HFF-Myc (cell line): ENCODE measurements at regions not wholly inside any gene's neighbourhood (a gene's known extent, or its start where the extent isn't known, plus 50 kb on each side); places are given as distances from the start of the nearest gene placed in this dataset.

Experiments used
- DNase-seq: peaks from one replicate; pipeline ENCODE4 v3.0.0-alpha.2; 2011; ENCODE audit warnings: low read depth; ENCODE audit errors: extremely low read depth
- H3K4me3 ChIP-seq: replicated peaks from 2 replicates; pipeline ENCODE4 v1.5.1; 2011; ENCODE audit warnings: low read depth, mild to moderate bottlenecking, control low read depth, low read length
- TF ChIP-seq, protein P1 (sequence below): IDR thresholded peaks from 2 replicates; pipeline ENCODE4 v1.5.1; 2012; ENCODE audit warnings: mild to moderate bottlenecking, low read depth, low read length, control low read depth; ENCODE audit errors: missing control alignments

DNA sequence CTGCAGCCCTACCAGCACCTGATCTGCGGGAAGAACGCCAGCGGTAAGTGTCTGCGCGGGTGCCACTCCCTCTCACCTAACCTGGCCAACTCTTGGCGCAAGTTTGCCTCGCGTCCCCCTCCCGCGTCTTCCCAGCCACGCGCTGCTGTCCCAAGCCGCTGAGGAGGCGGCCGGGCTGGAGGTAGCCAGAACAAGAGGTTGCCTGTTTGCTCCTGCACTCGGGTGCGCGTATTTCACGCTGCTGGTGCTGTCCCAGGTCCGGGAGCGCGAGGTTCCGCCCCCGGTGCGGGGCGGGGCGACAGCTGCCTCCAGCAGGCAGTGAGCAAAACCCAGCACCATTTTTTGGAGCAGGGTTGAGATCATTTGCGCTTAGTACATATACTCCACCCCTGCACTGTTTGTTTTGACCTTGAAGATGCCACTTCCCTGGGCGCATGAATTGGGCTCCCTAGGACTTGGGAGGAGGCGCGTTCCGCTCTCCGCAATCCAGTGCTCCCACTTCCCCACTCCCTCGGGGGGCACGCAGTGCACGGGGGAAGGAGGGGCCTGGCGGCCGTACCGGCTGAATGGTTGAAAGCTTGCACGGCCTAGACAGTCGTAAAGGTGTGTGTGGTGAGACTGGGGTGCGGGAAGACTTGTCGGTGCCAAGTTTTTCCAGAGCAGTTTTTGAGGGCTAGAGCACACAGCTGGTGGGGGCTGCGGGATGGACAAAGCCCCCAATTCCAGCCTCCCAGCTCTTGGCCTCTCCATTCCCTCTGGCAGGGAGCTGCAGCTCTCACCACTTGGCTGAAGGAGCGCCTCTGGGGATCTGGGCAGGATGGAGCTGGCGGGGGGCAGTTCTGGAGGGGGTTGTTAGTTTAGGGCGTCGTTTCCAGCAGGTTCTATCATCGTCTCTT, 226.9 kb upstream of the CRY1 start:
- DNase-seq = no peak
- TF ChIP-seq, protein P1, sequence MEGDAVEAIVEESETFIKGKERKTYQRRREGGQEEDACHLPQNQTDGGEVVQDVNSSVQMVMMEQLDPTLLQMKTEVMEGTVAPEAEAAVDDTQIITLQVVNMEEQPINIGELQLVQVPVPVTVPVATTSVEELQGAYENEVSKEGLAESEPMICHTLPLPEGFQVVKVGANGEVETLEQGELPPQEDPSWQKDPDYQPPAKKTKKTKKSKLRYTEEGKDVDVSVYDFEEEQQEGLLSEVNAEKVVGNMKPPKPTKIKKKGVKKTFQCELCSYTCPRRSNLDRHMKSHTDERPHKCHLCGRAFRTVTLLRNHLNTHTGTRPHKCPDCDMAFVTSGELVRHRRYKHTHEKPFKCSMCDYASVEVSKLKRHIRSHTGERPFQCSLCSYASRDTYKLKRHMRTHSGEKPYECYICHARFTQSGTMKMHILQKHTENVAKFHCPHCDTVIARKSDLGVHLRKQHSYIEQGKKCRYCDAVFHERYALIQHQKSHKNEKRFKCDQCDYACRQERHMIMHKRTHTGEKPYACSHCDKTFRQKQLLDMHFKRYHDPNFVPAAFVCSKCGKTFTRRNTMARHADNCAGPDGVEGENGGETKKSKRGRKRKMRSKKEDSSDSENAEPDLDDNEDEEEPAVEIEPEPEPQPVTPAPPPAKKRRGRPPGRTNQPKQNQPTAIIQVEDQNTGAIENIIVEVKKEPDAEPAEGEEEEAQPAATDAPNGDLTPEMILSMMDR = no peak
- no peak overlapping the region for H3K4me3 ChIP-seq

DNA sequence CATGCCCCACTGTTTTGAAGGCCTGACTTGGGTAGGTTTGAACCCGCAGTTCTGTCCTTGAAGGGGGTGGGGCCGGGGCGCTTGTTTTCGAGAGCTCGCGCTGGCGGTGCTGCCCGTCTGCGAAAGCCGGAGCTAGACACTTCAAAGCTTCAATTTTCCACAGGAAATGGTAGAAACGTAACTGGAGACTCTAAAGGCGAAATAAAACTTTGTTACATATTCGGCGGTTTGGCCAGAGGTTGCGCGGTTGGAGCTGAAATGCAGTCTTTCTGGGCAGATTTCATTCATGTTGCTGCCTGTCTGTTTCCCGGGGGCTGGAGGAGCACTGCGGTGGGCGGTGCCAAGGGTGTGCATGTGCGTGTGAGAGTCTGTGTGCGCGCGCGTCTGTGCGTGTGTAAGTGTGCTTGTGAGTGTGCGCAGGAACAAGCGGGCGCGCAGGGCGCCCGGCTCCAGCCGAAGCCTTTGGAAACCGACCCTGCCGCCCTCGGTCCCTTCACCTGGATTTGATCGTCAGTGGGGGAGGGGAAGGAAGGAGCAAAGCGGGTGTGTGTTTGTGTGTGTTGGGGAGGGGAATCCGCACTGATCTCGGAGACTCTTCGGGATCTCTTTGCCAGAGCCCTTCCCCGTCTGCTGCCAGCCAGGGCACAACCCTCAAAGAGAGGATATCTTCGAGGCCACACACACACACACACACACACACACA, 227.7 kb upstream of the CRY1 start:
- no peak overlapping the region; the same call in 1 of the 2 replicates for H3K4me3 ChIP-seq
- TF ChIP-seq, protein P1 = no peak
- no peak for DNase-seq

DNA sequence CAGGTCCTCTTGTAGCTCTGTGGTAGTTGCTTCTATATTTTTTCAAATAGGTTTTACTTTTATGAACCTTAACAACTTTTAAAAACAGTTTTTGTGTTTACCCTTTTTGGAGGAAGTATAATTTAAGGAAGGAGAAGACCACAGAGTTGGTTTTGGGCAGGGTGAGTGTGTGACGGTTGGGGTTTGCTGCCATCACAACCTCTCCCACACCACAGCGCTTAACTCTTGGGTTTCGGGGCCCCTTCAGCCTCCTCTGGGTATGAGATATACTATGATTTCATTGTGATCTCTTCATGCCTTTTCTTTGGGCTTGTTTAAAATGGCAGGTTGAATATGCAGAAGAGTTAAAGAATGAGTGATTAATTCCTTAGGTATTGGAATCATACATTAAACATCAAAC, 228.7 kb upstream of the CRY1 start:
- TF ChIP-seq, protein P1 = no peak
- no peak for DNase-seq
- H3K4me3 ChIP-seq = no peak overlapping the region

DNA sequence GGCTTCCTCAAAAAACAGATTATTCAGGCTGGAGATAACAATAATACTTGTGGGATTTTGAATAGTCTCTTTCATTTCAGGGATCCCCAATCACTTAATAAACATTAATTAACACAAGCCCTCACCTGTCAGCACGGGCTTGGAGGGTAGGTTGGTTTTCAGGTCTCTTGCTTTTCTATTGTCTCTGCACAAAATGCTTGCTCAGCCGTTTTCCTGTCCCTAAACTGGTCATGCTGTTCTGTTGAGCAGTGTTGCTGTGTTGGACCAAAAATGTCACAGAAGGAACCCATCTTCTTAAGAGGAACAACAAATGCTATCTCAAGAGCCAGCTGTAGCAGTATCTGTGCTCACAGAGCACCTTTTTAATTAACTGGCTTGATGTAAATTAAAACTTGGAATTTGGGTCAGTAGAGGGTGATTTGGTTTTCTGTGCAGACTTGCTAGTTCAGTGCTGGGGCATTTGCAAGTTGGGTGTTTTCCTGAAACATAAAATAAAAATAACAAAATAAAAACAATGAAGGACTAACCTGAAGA, 231.8 kb upstream of the CRY1 start:
- H3K4me3 ChIP-seq = no peak overlapping the region
- DNase-seq = no peak
- TF ChIP-seq, protein P1 = no peak

DNA sequence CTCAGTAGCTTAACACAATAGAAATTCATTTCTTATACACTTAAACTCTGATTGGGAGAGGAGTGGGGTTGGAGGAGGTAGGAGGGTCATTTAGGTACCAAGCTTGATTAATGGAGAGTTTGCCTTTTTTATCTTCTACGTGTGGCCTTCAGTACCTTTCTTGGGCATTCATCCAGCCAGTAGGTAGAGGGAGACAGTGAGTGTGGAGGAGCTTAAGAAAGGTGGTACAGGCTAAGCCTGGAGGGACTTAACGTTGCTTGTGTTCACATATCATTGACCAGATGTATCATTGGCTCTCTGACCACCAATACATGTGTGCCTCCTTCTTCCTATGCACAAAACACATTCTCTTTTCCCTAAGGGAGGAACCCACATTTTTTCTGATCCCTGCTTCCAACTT, 232.9 kb upstream of the CRY1 start:
- DNase-seq = no peak
- TF ChIP-seq, protein P1 = no peak
- H3K4me3 ChIP-seq = no peak overlapping the region

DNA sequence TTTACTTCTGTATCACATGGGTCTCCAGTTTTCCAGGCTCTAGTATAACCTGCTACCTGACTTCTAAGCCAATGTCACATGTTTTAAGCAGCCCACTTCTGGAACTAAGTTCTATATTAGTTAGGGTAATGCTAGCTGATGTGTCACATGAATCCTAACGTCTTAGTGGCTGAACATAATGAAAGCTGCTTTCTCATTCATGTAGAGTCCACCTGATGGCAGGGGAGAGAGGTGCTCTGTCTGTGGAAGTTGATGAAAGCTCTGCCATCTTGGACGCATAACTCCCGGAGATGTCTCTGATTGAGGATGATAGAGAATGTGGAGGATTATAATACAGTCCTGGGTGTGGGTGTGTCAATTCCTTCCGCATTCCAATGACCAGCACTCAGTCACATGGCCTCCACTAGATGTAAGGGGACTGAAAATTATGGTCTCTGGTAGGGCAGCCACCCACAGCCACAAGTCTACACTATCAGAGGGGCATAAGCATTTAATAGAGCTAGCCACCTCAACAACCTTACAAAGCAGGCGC, 234.4 kb upstream of the CRY1 start:
- no peak for DNase-seq
- TF ChIP-seq, protein P1 = no peak

More for the DNA sequence above, 234.4 kb upstream of the CRY1 start:
- no peak overlapping the region for H3K4me3 ChIP-seq
